ENCODE measurements at regions not wholly inside any gene's neighbourhood (a gene's known extent, or its start where the extent isn't known, plus 50 kb on each side); places are given as distances from the start of the nearest gene placed in this dataset.
"Not testable (repeated sequence)": the region's sequence is repeated elsewhere in the genome, so short reads cannot be mapped to it uniquely, and the experiment has no call there.

DNA sequence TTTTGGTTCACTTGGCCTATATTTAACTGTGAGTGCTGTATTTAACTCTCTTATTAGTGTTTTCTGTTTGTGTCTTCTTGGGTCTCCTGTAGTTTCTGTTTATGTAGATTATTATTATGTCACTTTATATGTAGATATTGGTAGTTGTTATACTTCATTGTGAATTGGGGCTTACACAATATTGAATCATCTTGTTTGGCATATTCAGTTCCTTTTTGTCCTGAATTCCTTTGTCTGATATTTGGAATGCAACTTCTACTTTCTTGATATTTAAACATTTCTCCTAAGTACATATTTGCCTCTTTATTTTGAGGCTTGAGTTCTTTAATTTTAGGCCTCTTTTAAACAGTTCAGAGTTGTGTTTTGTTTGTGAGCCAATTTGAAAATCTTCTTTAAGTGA lies 544.8 kb upstream of the ADGRL3 start:
- Histone ChIP-seq H3K4me1 (ENCODE audit: insufficient read depth, low read length) (peaks cover 10% of the 10 kb centered on the region), H3K4me3 (ENCODE audit: low read length) (no peak overlapping the region), H3K9me3 (ENCODE audit: low read depth, low read length) (no peaks in the 10 kb centered on the region), H3K27me3 (ENCODE audit: insufficient read depth, low read length) (no peaks in the 10 kb centered on the region)

GRCh38 chr4:60656171-60656570 lies 544.0 kb upstream of the ADGRL3 start:
- Histone ChIP-seq H3K9me3 (ENCODE audit: low read depth, low read length) (no peaks in the 10 kb centered on the region), H3K27me3 (ENCODE audit: insufficient read depth, low read length) (no peaks in the 10 kb centered on the region), H3K4me3 (ENCODE audit: low read length) (no peak overlapping the region)

DNA sequence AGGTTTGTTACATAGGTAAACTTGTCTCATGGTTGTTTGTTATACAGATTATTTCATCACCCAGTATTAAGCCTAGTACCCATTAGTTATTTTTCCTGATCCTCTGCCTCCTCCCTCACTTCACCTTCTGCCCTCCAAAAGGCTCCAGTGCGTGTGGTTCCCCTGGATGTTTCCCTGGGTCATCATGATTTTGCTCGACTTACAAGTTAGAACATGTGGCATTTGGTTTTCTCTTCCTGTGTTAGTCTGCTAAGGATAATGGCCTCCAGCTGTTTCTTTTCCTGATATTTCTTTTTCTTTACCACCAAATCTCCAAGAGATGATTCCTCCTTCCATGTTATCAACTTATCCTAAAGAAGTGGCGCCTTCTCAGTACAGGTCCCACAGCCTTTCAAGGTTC lies 543.1 kb upstream of the ADGRL3 start:
- no peak overlapping the region for H3K4me3 ChIP-seq (ENCODE audit: low read length)
- H3K27me3 ChIP-seq (ENCODE audit: insufficient read depth, low read length) = no peaks in the 10 kb centered on the region
- H3K9me3 ChIP-seq (ENCODE audit: low read depth, low read length) = no peaks in the 10 kb centered on the region
- H3K4me1 ChIP-seq (ENCODE audit: insufficient read depth, low read length) = peaks cover 10% of the 10 kb centered on the region

More at GRCh38 chr4:60656171-60656570, 544.0 kb upstream of the ADGRL3 start:
- H3K4me1 ChIP-seq (ENCODE audit: insufficient read depth, low read length) = peaks cover 10% of the 10 kb centered on the region

GRCh38 chr4:60657807-60658206 lies 542.3 kb upstream of the ADGRL3 start:
- H3K27me3 ChIP-seq (ENCODE audit: insufficient read depth, low read length) = no peaks in the 10 kb centered on the region
- H3K9me3 ChIP-seq (ENCODE audit: low read depth, low read length) = no peaks in the 10 kb centered on the region
- H3K4me3 ChIP-seq (ENCODE audit: low read length) = no peak overlapping the region
- H3K4me1 ChIP-seq (ENCODE audit: insufficient read depth, low read length) = peaks cover 10% of the 10 kb centered on the region

GRCh38 chr4:60663769-60664168 lies 536.4 kb upstream of the ADGRL3 start:
- H3K4me3 ChIP-seq (ENCODE audit: low read length) = no peak overlapping the region
- H3K27me3 ChIP-seq (ENCODE audit: insufficient read depth, low read length) = no peaks in the 10 kb centered on the region
- H3K9me3 ChIP-seq (ENCODE audit: low read depth, low read length) = no peaks in the 10 kb centered on the region
- no peaks in the 10 kb centered on the region for H3K4me1 ChIP-seq (ENCODE audit: insufficient read depth, low read length)

- Histone ChIP-seq H3K27me3 (ENCODE audit: insufficient read depth, low read length) (no peaks in the 10 kb centered on the region), H3K4me1 (ENCODE audit: insufficient read depth, low read length) (no peaks in the 10 kb centered on the region), H3K4me3 (ENCODE audit: low read length) (no peak overlapping the region), H3K9me3 (ENCODE audit: low read depth, low read length) (no peaks in the 10 kb centered on the region)
Observed at GRCh38 chr4:60682901-60683300, 517.2 kb upstream of the ADGRL3 start.

- no peaks in the 10 kb centered on the region for H3K27me3 ChIP-seq (ENCODE audit: insufficient read depth, low read length)
- no peaks in the 10 kb centered on the region for H3K9me3 ChIP-seq (ENCODE audit: low read depth, low read length)
- no peaks in the 10 kb centered on the region for H3K4me1 ChIP-seq (ENCODE audit: insufficient read depth, low read length)
- H3K4me3 ChIP-seq (ENCODE audit: low read length) = no peak overlapping the region
Observed at GRCh38 chr4:60683357-60683756, 516.8 kb upstream of the ADGRL3 start.

GRCh38 chr4:60683973-60684372 lies 516.2 kb upstream of the ADGRL3 start:
- no peaks in the 10 kb centered on the region for H3K9me3 ChIP-seq (ENCODE audit: low read depth, low read length)
- no peaks in the 10 kb centered on the region for H3K4me1 ChIP-seq (ENCODE audit: insufficient read depth, low read length)
- H3K27me3 ChIP-seq (ENCODE audit: insufficient read depth, low read length) = no peaks in the 10 kb centered on the region
- no peak overlapping the region for H3K4me3 ChIP-seq (ENCODE audit: low read length)

GRCh38 chr4:60696062-60696461 lies 504.1 kb upstream of the ADGRL3 start:
- H3K4me3 ChIP-seq (ENCODE audit: low read length); H3K4me1 ChIP-seq (ENCODE audit: insufficient read depth, low read length); H3K27me3 ChIP-seq (ENCODE audit: insufficient read depth, low read length); H3K9me3 ChIP-seq (ENCODE audit: low read depth, low read length): not testable (repeated sequence)

DNA sequence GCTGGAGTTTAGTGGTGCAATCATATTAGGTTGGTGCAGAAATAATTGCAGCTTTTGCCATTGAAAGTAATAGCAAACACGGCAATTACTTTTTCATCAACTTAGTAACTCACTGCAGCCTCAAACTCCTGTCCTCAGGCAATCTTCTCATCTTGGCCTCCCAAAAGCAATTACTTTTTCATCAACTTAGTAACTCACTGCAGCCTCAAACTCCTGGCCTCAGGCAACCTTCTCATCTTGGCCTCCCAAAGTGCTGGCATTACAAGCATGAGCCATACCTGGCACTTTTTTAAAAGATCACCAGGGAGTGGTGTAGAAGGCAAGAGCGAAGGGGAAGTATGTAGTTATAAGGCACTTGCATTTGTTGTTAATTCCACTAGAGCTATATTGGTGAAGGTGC lies 491.1 kb upstream of the ADGRL3 start:
- Histone ChIP-seq H3K4me1 (ENCODE audit: insufficient read depth, low read length) (no peaks in the 10 kb centered on the region), H3K9me3 (ENCODE audit: low read depth, low read length) (no peaks in the 10 kb centered on the region), H3K4me3 (ENCODE audit: low read length) (no peak overlapping the region), H3K27me3 (ENCODE audit: insufficient read depth, low read length) (no peaks in the 10 kb centered on the region)

GRCh38 chr4:60718874-60719273 lies 481.3 kb upstream of the ADGRL3 start:
- Histone ChIP-seq H3K27me3 (ENCODE audit: insufficient read depth, low read length) (no peaks in the 10 kb centered on the region), H3K4me3 (ENCODE audit: low read length) (no peak overlapping the region), H3K9me3 (ENCODE audit: low read depth, low read length) (no peaks in the 10 kb centered on the region), H3K4me1 (ENCODE audit: insufficient read depth, low read length) (no peaks in the 10 kb centered on the region)

DNA sequence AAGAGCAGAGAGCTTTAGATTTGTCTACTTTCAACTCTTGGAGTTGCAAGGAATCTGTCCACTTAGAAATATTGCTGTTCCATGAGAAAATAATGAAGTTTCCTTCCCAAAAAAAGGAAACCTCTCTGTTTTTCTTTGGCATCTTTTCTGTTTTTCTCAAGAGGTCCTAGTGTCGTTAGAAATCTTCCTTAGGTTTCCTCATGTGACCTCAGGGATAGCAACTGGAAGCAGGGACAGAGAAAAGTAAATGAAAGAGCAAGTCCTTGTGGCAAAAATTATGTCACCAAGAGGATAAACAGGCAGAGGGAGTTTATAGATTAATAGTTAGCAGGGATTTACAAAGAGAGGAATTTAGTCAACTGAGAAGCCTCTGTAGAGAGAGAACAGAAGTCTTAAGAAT lies 478.4 kb upstream of the ADGRL3 start:
- Histone ChIP-seq H3K27me3 (ENCODE audit: insufficient read depth, low read length) (no peaks in the 10 kb centered on the region), H3K4me3 (ENCODE audit: low read length) (no peak overlapping the region), H3K4me1 (ENCODE audit: insufficient read depth, low read length) (no peaks in the 10 kb centered on the region), H3K9me3 (ENCODE audit: low read depth, low read length) (no peaks in the 10 kb centered on the region)

DNA sequence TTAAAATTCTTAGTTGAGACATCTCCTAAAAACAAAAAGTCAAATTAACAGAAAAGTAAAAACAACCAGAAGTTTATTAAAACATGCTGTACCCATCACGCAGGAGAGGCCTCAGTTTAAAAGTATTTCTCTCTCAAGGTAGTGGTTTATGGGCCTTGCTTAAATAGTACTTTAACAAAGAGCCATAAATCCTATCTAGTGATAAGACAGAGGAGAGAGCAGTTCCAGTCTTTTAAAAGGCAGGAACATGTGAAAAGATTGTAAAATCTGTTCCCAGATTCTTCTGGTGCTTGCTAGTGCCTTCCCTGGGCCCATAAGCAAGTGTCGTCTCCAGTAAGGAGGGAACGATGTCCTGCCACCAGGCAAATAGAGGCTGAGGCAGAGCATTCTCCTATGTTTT lies 476.3 kb upstream of the ADGRL3 start:
- no peaks in the 10 kb centered on the region for H3K9me3 ChIP-seq (ENCODE audit: low read depth, low read length)
- no peaks in the 10 kb centered on the region for H3K27me3 ChIP-seq (ENCODE audit: insufficient read depth, low read length)
- H3K4me1 ChIP-seq (ENCODE audit: insufficient read depth, low read length) = no peaks in the 10 kb centered on the region
- H3K4me3 ChIP-seq (ENCODE audit: low read length) = no peak overlapping the region

DNA sequence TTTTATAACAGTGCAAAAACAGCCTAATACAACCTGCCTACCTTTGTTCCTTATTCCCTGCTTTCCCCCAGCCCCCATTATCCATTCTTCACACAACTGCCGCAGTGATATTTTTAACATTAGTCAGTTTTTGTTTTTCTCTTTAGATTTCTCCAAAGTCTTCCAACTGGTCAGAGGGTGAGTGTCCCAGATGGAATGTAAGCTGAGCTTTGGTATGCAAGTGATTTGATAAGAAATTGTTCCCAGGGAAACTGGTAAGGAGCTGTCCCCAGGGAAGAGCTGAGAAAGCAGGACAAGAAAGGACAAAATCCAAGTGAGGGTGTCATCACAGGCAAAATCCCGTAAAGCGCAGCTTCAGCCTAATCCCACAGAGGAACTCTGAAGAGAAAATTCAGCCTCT lies 475.5 kb upstream of the ADGRL3 start:
- H3K9me3 ChIP-seq (ENCODE audit: low read depth, low read length) = no peaks in the 10 kb centered on the region
- H3K4me1 ChIP-seq (ENCODE audit: insufficient read depth, low read length) = no peaks in the 10 kb centered on the region
- no peak overlapping the region for H3K4me3 ChIP-seq (ENCODE audit: low read length)
- no peaks in the 10 kb centered on the region for H3K27me3 ChIP-seq (ENCODE audit: insufficient read depth, low read length)

DNA sequence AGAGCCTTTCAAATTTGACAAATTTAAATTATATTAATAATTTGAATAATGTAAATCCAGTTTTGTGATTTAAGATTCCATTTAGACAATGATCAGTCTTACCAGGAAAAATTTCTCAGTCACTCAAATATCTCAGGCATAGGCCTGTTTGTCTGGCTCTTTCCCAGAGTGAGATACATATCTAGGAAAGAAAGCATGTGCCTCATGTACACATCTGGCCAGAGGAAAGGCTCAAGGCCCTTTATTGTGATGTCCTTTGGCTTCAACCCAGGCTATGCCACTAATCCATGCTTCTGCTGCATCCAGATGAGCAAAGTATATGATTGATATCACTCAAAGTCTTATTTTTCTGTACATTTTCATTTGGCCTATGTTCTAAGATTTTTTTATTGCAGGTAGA lies 473.3 kb upstream of the ADGRL3 start:
- H3K9me3 ChIP-seq (ENCODE audit: low read depth, low read length) = no peaks in the 10 kb centered on the region
- no peak overlapping the region for H3K4me3 ChIP-seq (ENCODE audit: low read length)
- H3K4me1 ChIP-seq (ENCODE audit: insufficient read depth, low read length) = no peaks in the 10 kb centered on the region
- no peaks in the 10 kb centered on the region for H3K27me3 ChIP-seq (ENCODE audit: insufficient read depth, low read length)

GRCh38 chr4:60729194-60729593 lies 470.9 kb upstream of the ADGRL3 start:
- no peaks in the 10 kb centered on the region for H3K9me3 ChIP-seq (ENCODE audit: low read depth, low read length)
- H3K4me3 ChIP-seq (ENCODE audit: low read length) = no peak overlapping the region
- no peaks in the 10 kb centered on the region for H3K4me1 ChIP-seq (ENCODE audit: insufficient read depth, low read length)
- no peaks in the 10 kb centered on the region for H3K27me3 ChIP-seq (ENCODE audit: insufficient read depth, low read length)

DNA sequence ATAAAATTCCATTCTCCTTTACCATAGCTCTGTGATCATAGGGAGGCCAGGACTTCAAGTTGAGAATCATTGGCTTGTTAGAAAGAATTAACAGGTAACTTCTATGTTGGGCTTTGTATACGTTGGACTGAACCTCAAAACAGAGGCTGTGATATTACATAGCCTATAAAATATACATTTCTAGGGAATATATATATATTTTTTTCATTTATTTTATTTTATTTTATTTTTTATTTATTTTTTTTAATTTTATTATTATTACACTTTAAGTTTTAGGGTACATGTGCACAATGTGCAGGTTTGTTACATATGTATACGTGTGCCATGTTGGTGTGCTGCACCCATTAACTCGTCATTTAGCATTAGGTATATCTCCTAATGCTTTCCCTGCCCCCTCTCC lies 470.4 kb upstream of the ADGRL3 start:
- not testable (repeated sequence) for H3K27me3 ChIP-seq (ENCODE audit: insufficient read depth, low read length); H3K4me1 ChIP-seq (ENCODE audit: insufficient read depth, low read length); H3K9me3 ChIP-seq (ENCODE audit: low read depth, low read length); H3K4me3 ChIP-seq (ENCODE audit: low read length)
